GM13977 (cell line): ENCODE measurements at regions not wholly inside any gene's neighbourhood (a gene's known extent, or its start where the extent isn't known, plus 50 kb on each side); places are given as distances from the start of the nearest gene placed in this dataset.

Experiments used
- DNase-seq: peaks from one replicate; pipeline ENCODE4 v3.0.0; 2012; ENCODE audit warnings: low spot score
- CTCF ChIP-seq: IDR thresholded peaks from 2 replicates; pipeline ENCODE4 v1.5.1; 2012; ENCODE audit warnings: mild to moderate bottlenecking, control low read depth; ENCODE audit not compliant: insufficient read depth; ENCODE audit errors: extremely low read depth, missing control alignments
- in situ Hi-C: fragments of 300-500 bp; cut with MboI; formaldehyde crosslinking; loops from one replicate; pipeline ENCODE4 v1.12.0; 2022; ENCODE audit warnings: low sequenced_read_pairs, low pct_unique_long_range_greater_than_20kb, mixed read lengths, inconsistent platforms; ENCODE audit not compliant: unreplicated experiment

- no peak for TF ChIP-seq CTCF
- in situ Hi-C loops = no loop called here
- DNase-seq = no peak
Observed at GRCh38 chr16:60438894-60439293, 1597.3 kb downstream of the CDH8 start.

DNA sequence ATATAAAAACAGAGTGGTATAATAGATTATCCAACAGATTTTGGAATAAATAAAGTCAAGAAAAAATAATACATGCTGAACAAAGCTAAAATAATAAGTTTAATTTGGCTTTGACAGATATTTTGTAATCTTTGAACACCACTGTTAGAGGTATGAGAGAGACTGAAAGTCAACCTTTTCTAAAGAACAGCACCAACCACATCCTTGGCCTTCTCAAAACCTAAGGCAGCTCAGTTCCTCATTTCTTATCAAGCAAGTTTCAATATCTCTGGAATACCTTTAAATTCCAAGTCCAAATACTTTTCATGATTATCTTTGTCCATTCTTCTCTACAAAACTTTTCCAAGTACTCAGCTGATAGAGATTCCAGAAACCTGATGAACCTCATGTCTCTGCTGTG lies 1603.8 kb downstream of the CDH8 start:
- DNase-seq = no peak
- in situ Hi-C loops = no loop called here
- no peak for TF ChIP-seq CTCF

DNA sequence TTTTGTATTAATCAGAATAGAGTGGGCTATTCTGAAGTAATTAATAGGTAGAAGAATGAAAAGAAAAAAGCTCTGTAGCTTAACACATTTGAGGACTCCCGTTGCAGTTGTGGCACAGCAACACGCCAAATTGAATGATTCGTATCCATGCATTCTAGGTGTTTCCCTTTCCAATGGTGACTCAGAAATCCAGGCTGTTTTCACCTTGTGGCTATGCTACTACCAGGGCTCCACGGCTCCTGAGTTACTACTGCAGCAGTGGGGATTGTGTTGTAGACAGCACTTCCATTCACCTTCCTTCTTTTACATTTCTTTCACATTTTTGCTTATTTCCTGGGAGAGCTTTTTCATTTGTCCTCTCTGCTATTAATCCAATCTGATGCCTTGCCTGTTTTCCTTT lies 1616.4 kb downstream of the CDH8 start:
- DNase-seq = no peak
- in situ Hi-C loops = no loop called here
- TF ChIP-seq CTCF = no peak

GRCh38 chr16:60414613-60415012 lies 1621.6 kb downstream of the CDH8 start:
- TF ChIP-seq CTCF = no peak
- in situ Hi-C loops = no loop called here
- no peak for DNase-seq

DNA sequence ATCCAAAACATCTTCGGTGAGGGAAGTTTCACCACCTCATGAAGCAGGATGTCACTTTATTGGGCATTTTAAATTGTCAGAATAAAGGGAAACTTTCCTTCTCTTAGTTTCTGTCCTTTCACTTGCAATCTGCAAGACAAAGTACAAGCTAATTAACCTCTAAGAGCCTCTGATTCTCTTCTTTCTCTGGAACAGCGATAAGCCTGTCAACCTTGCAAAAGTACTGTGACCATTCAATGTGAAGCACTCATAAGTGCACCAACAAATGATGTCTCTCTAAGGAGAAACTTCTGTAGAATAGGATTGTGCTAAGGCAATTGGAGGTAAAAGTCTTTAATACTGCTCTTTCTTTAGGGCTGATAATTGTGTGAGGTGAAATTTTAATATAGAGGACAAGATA lies 1622.3 kb downstream of the CDH8 start:
- DNase-seq = no peak
- no peak for TF ChIP-seq CTCF
- in situ Hi-C loops = no loop called here

DNA sequence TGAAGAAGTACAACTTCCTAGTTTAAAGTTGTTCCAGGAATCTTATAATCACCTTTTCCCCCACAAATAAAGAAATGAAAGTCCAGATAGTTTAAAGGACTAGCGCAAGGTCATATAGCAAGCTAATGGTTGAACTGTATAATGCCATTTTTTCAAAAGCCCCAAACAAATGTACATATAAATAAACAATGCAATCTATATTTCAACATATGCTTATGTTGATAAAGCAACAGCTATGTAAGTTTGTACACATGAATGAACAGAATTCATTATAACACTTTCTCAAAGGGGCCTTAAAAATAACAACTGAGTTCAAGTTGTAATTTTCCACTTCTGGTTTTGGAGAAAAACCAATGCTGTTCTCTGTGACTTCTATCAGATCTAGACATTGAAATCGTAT lies 1628.6 kb downstream of the CDH8 start:
- in situ Hi-C loops = no loop called here
- DNase-seq = no peak
- TF ChIP-seq CTCF = no peak

DNA sequence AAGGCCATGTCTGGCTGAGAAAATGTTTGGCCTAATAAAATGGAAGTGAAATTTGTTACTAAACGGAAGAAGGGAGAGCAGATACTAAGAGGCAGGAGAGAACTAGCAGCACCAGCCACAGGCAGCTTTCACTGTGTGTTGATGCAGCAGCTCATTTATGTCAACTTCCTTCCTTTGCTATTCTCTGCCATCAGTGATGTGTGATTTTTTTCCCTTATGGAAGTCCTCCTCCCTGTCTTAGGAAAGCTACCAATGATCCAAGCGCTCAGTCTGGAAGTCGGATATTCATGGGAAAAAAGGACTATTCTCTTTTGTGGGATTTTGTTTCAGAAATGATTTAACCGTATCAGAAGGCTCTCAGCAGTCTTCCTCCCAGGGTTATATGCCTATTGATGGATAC lies 1629.2 kb downstream of the CDH8 start:
- no peak for TF ChIP-seq CTCF
- in situ Hi-C loops = no loop called here

More for the DNA sequence above, 1629.2 kb downstream of the CDH8 start:
- DNase-seq = no peak
